GM18498 (cell line): ENCODE measurements at regions not wholly inside any gene's neighbourhood (a gene's known extent, or its start where the extent isn't known, plus 50 kb on each side); places are given as distances from the start of the nearest gene placed in this dataset.

ENCODE experiments used
- ATAC-seq: cut with Tn5 transposase; IDR thresholded peaks from one replicate; pipeline ENCODE4 v1.9.1; 2021; ENCODE audit warnings: mild to moderate bottlenecking, moderate library complexity; ENCODE audit not compliant: unreplicated experiment

DNA sequence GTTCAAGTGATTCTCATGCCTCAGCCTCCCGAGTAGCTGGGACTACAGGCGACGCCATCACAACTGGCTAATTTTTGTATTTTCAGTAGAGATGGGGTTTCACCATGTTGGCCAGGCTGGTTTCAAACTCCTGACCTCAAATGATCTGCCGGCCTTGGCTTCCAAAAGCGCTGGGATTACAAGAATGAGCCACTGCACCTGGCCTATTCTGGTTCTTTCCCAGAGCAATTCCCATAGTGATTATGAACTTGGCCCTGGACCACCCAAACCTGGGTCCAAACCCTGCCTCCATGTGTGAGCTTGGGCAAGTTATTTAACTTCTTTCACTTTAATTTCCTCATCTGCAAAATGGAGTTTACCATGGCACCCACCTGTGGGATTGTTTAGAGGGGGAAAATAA, 61.5 kb upstream of the HEPHL1 start:
- no peak for ATAC-seq

DNA sequence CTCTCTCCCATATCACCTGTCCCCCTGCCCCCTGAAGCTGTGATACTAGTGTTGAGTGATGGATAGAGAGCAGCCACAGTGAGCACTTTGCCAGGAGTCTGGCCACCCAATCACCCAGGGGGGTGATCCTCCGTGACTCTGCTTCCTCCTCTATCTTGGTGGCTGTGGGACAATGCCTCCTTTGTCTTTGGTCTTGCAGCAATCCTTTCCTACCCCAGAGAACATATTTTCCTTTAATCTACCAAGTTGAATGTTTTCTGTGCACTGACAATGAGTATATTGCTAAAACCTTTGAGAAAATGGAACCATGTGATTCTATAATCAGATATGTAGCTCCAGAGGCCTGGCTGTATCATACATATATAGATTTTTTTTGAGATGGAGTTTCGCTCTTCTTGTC, 58.1 kb upstream of the HEPHL1 start:
- ATAC-seq: no peak

DNA sequence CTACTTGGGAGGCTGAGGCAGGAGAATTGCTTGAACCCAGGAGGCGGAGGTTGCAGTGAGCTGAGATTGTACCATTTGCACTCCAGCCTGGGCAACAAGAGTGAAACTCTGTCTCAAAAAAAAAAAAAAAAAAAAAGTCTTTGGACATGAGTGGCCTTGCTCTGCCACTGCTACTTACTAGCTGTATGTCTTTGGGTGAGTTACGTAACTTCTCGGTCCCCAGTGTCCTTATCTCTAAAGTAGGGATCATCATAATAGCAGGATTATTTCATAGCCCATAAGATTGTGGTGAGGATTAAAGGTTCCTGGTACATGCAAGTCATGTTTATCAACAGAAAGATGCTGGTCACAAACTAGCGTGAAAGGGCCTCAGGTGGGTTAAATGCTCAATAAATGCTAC, 53.9 kb upstream of the HEPHL1 start:
- ATAC-seq: no peak

DNA sequence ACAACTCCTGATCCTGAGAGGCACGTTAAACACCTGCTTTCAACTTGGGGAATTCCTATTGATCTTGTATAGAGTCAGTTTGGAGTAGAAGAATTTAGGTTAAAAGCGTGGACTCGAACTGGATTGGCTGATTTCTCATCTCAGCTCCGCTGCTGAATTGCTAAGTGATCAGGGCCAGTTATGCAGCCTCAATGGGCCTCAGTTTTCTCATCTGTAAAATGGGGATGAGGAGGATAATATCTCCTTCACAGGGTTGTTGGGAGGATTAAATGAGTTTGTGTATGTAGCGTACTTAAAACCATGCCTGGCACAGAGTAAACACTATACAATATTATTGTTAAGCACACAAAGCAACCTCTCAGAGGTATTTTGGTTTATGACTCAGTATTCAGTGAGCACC, 53.2 kb upstream of the HEPHL1 start:
- ATAC-seq: no peak

DNA sequence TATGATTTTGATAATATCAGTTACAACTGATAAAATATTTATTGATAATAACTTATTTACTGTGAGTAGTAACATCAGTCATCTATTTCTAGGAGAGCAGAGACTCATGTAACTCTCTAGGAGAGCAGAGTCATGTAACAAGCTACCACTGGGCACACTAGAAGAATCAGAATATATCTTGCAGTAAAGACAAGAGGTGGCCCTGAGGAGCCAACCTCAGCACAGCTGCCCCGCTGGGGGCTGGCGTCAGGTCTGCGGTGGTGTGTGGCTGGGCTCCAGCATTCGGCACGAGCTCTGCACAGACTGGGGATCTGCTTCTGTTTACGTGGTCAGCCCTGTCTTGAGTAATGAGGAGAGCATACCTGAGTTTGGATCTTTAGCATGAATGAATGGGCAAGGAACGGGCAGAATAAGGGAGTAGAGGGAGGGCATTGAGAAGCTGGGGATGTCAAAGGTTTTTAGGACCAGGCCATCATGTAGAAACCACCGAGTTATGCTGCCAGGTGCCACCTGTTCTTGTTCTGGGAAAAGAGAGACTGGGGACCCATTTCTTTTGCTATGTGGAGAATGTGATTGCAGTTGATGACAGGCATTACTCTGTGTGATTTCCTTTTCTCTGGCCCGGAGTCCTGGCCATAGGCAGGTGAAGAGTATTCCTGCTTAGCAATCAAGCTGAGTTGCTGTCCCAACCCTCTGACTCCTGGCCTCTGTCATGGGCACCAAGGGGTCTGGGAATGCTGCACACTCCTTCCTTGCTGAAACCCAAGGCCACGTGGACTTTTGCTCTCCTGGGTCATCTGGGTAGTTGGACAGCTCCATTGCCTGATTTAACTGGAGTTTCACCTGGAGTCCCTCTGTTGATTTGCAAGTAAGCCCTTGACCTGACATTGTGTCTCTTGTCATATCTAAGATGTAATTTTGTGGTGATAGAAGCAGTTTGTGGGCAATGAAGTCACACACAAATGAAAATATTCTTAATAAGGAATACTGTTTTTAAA, 50.9 kb upstream of the HEPHL1 start:
- ATAC-seq: no peak
